H1 (cell line): ENCODE measurements at regions not wholly inside any gene's neighbourhood (a gene's known extent, or its start where the extent isn't known, plus 50 kb on each side); places are given as distances from the start of the nearest gene placed in this dataset.

Experiments used
- CTCF ChIA-PET: fragments of 300-600 bp; sonication (Branson Sonifier 250); formaldehyde crosslinking; loops from one replicate; lab custom pipeline; 2021; ENCODE audit not compliant: partially characterized antibody; lab: Charles Lee
- POLR2A ChIA-PET: fragments of 300-600 bp; sonication (Branson Sonifier 250); formaldehyde crosslinking; loops from one replicate; lab custom pipeline; 2021; ENCODE audit warnings: inconsistent platforms; ENCODE audit not compliant: partially characterized antibody; lab: Charles Lee
- DNase-seq, 2 experiments: peaks; one replicate each; pipeline versions ENCODE4 v3.0.0 to v3.0.0-alpha.2; 2010 to 2022; ENCODE audit warnings: low spot score in 2 of 2, low read depth in 1 of 2, mixed read lengths in 1 of 2
- FAIRE-seq: peaks from 2 replicates; lab custom pipeline; 2011; peaks lifted over from hg19 to GRCh38; lab: Jason Lieb, UNC
- H2AFZ ChIP-seq: 2 replicates; pipeline ENCODE4 v1.8.1; 2012; ENCODE audit warnings: low read length, inconsistent platforms
- H2AK5ac ChIP-seq: 2 replicates; pipeline ENCODE4 v1.6.1; 2013; ENCODE audit warnings: low read depth, low read length
- H2BK120ac ChIP-seq: replicated peaks from 2 replicates; pipeline ENCODE3; 2013; ENCODE audit warnings: low read depth, low read length, inconsistent platforms
- H2BK12ac ChIP-seq: 2 replicates; pipeline ENCODE4 v1.6.1; 2013; ENCODE audit warnings: low read depth, low read length
- H2BK15ac ChIP-seq: 2 replicates; pipeline ENCODE4 v1.6.1; 2013; ENCODE audit warnings: low read length
- H2BK20ac ChIP-seq: 2 replicates; pipeline ENCODE4 v1.6.1; 2013; ENCODE audit warnings: low read length
- H2BK5ac ChIP-seq: 2 replicates; pipeline ENCODE4 v1.6.1; 2013; ENCODE audit warnings: low read depth, low read length
- H3K14ac ChIP-seq: 2 replicates; pipeline ENCODE4 v1.6.1; 2013; ENCODE audit warnings: inconsistent platforms; ENCODE audit not compliant: insufficient read length
- H3K18ac ChIP-seq: 2 replicates; pipeline ENCODE4 v1.6.1; 2013; ENCODE audit warnings: low read length; ENCODE audit errors: extremely low read depth
- H3K23ac ChIP-seq: 2 replicates; pipeline ENCODE4 v1.6.1; 2013; ENCODE audit warnings: inconsistent platforms; ENCODE audit not compliant: insufficient read length
- H3K23me2 ChIP-seq: 2 replicates; pipeline ENCODE4 v1.6.1; 2013; ENCODE audit warnings: low read depth, low read length
- H3K27ac ChIP-seq: 2 replicates; pipeline ENCODE4 v1.6.1; 2011; ENCODE audit warnings: low read depth, low read length, inconsistent platforms
- H3K27me3 ChIP-seq, 4 experiments: replicated peaks in 1 of 4; 1 replicate in 1 of 4; 2 replicates in 3 of 4; pipeline versions ENCODE4 v1.6.1 to v1.8.1; 2011 to 2013; ENCODE audit warnings: low read length in 3 of 4, mild to moderate bottlenecking in 3 of 4, inconsistent platforms in 2 of 4, mixed read lengths in 2 of 4, moderate library complexity in 1 of 4; ENCODE audit not compliant: control insufficient read depth in 3 of 4, insufficient read depth in 3 of 4; ENCODE audit errors: extremely low read depth in 1 of 4
- H3K36me3 ChIP-seq, 4 experiments: 2 replicates each; pipeline versions ENCODE4 v1.6.1 to v1.8.1; 2011 to 2013; ENCODE audit warnings: mild to moderate bottlenecking in 4 of 4, low read length in 3 of 4, moderate library complexity in 2 of 4, control low read depth in 1 of 4, inconsistent platforms in 1 of 4; ENCODE audit not compliant: insufficient read depth in 4 of 4, control insufficient read depth in 2 of 4
- H3K4ac ChIP-seq: replicated peaks from 2 replicates; pipeline ENCODE3; 2013; ENCODE audit warnings: low read length, low read depth, mixed read lengths, inconsistent platforms; ENCODE audit not compliant: insufficient read length
- H3K4me1 ChIP-seq, 4 experiments: replicated peaks in 1 of 4; 1 replicate in 1 of 4; 2 replicates in 3 of 4; pipeline versions ENCODE4 v1.6.1 to v1.8.1; 2011 to 2013; ENCODE audit warnings: low read length in 3 of 4, inconsistent platforms in 2 of 4, mixed read lengths in 1 of 4; ENCODE audit not compliant: insufficient read depth in 4 of 4, control insufficient read depth in 3 of 4
- H3K4me2 ChIP-seq, 2 experiments: 2 replicates each; pipeline versions ENCODE4 v1.6.1 to v1.8.1; 2011 to 2013; ENCODE audit warnings: low read depth in 2 of 2, low read length in 2 of 2, control low read depth in 1 of 2, inconsistent platforms in 1 of 2, mild to moderate bottlenecking in 1 of 2; ENCODE audit not compliant: insufficient read depth in 1 of 2
- H3K4me3 ChIP-seq, 4 experiments: fragments of 200-600, 300-600 bp in 1 of 4; sonication (generic), shearing (Covaris generic), sonication (Bioruptor Twin) in 1 of 4; 2 replicates each; pipeline versions ENCODE4 v1.5.1 to v1.8.1; 2011 to 2016; ENCODE audit warnings: low read length in 4 of 4, low read depth in 3 of 4, control low read depth in 2 of 4, inconsistent platforms in 2 of 4, mild to moderate bottlenecking in 2 of 4, mixed read lengths in 1 of 4, moderate library complexity in 1 of 4; ENCODE audit not compliant: insufficient read depth in 2 of 4; ENCODE audit errors: extremely low read depth in 1 of 4
- H3K56ac ChIP-seq: replicated peaks from 2 replicates; pipeline ENCODE3; 2013; ENCODE audit warnings: low read depth, mild to moderate bottlenecking, mixed read lengths, low read length, inconsistent platforms; ENCODE audit not compliant: insufficient read length
- H3K79me1 ChIP-seq: 2 replicates; pipeline ENCODE4 v1.6.1; 2013; ENCODE audit warnings: low read depth, low read length, control low read depth
- H3K79me2 ChIP-seq, 2 experiments: 2 replicates each; pipeline versions ENCODE4 v1.6.1 to v1.8.1; 2012 to 2013; ENCODE audit warnings: low read length in 2 of 2, mild to moderate bottlenecking in 2 of 2, inconsistent platforms in 1 of 2; ENCODE audit not compliant: insufficient read depth in 2 of 2, control insufficient read depth in 1 of 2
- H3K9ac ChIP-seq, 4 experiments: replicated peaks in 1 of 4; 1 replicate in 1 of 4; 2 replicates in 3 of 4; pipeline versions ENCODE4 v1.6.1 to v1.8.1; 2011 to 2013; ENCODE audit warnings: low read depth in 3 of 4, low read length in 3 of 4, control low read depth in 2 of 4, mild to moderate bottlenecking in 2 of 4, moderate library complexity in 2 of 4, inconsistent platforms in 1 of 4; ENCODE audit errors: extremely low read depth in 1 of 4
- H3K9me3 ChIP-seq, 2 experiments: 2 replicates each; pipeline versions ENCODE4 v1.6.1 to v1.8.1; 2012 to 2013; ENCODE audit warnings: mild to moderate bottlenecking in 2 of 2, moderate library complexity in 2 of 2, control low read depth in 1 of 2, inconsistent platforms in 1 of 2, low read depth in 1 of 2, low read length in 1 of 2, mixed read lengths in 1 of 2; ENCODE audit not compliant: insufficient read depth in 2 of 2
- H4K20me1 ChIP-seq, 2 experiments: replicated peaks in 1 of 2; 2 replicates each; pipeline versions ENCODE3 to v1.8.1; 2011 to 2013; ENCODE audit warnings: inconsistent platforms in 2 of 2, low read length in 2 of 2, mild to moderate bottlenecking in 1 of 2; ENCODE audit not compliant: insufficient read depth in 2 of 2, control insufficient read depth in 1 of 2
- H4K5ac ChIP-seq: 2 replicates; pipeline ENCODE4 v1.6.1; 2013; ENCODE audit warnings: low read length, low read depth, mixed read lengths, inconsistent platforms; ENCODE audit not compliant: insufficient read length
- H4K8ac ChIP-seq: 2 replicates; pipeline ENCODE4 v1.8.0; 2013; ENCODE audit warnings: mild to moderate bottlenecking, moderate library complexity, low read length, inconsistent platforms; ENCODE audit not compliant: insufficient read depth; ENCODE audit errors: extremely low read depth
- H4K91ac ChIP-seq: replicated peaks from 2 replicates; pipeline ENCODE3; 2013; ENCODE audit warnings: low read length, mixed read lengths, inconsistent platforms; ENCODE audit not compliant: insufficient read length
- BACH1 ChIP-seq: IDR thresholded peaks from 2 replicates; pipeline ENCODE4 v1.6.1; 2012; ENCODE audit warnings: low read length, improper control_type of control experiment
- NANOG ChIP-seq: IDR thresholded peaks from 2 replicates; pipeline ENCODE4 v1.6.1; 2011; ENCODE audit warnings: low read length, low read depth, mild to moderate bottlenecking, inconsistent platforms; ENCODE audit not compliant: insufficient read depth, poor library complexity, severe bottlenecking
- WGBS, 2 experiments: shearing (Covaris generic) in 1 of 2; methylation state at CpG; one replicate each; pipeline versions ENCODE4 v1.1.6 to v1.1.7; 2013 to 2015; ENCODE audit warnings: low lambda C conversion rate in 2 of 2, mixed read lengths in 2 of 2, inconsistent platforms in 1 of 2, low coverage in 1 of 2, missing lambda C conversion rate in 1 of 2; ENCODE audit not compliant: insufficient replicate concordance in 2 of 2, insufficient coverage in 1 of 2, insufficient read length in 1 of 2; ENCODE audit errors: extremely low coverage in 1 of 2, missing lambda C conversion rate in 1 of 2; 5-methylcytosine and 5-hydroxymethylcytosine counted together

DNA sequence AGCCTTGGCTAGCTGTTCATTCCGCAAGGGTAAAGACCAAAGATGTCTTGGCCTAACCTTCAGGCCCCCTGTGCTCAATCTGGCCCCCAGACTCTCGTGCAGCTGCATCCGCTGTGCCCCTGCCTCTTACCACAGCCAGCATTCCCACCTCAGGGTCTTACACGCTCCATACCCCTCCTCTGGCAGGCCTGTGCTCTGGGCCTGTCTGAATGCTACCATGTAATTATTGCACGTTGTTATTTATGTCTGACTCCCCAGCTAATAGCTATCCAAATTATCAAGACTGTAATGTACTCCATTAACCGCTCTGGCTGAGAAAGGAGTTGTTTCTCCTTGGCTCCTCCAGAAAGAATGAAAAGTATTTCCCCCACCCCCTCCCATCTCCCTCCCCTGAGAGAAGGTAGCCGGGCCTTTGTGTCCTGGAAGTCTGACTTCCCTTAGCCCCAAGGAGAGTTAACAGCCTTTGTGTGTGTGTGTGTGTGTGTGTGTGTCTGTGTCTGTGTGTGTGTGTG lies 54.5 kb upstream of the UBE2E1 start:
- Histone ChIP-seq H2AK5ac (0 out of 2 replicates have a peak overlapping the region, but pooled peaks have one; percentile 12), H3K4me3 (peak overlapping the region in 3 of 4 experiments; percentile 7 to 44 (median 17); a peak in 3 of 8 replicates), H3K56ac (no peak overlapping the region), H3K9ac (no peak overlapping the region; a peak in 1 of 7 replicates), H4K8ac (no peak overlapping the region), H4K5ac (no peak overlapping the region), H3K23me2 (peaks cover 6% of the 10 kb centered on the region; the same call in 1 of the 2 replicates), H3K27ac (no peak overlapping the region), H2BK12ac (peak overlapping the region; percentile 92), H3K4me1 (peaks cover 9 to 17% (median 15%) of the 10 kb centered on the region in 4 experiments), H4K91ac (peak overlapping the region; percentile 57), H3K23ac (no peak overlapping the region), H3K79me1 (no peaks in the 10 kb centered on the region), H3K4ac (peak overlapping the region; percentile 3), H2BK5ac (peak overlapping the region; percentile 73; the same call in 1 of the 2 replicates), H2BK15ac (peak overlapping the region; percentile 81; the same call in 1 of the 2 replicates), H4K20me1 (no peaks in the 10 kb centered on the region), H3K27me3 (no peaks in the 10 kb centered on the region; a peak in 2 of 7 replicates), H3K18ac (peak overlapping the region; percentile 97), H2BK120ac (peak overlapping the region; percentile 78), H3K36me3 (no peaks in the 10 kb centered on the region), H3K9me3 (no peaks in the 10 kb centered on the region), H3K79me2 (no peaks in the 10 kb centered on the region), H3K14ac (no peak overlapping the region), H3K4me2 (peak overlapping the region; percentile 64 to 73), H2AFZ (peak overlapping the region; percentile 6), H2BK20ac (peak overlapping the region; percentile 98; the same call in 1 of the 2 replicates)
- peak; percentile 24 for FAIRE-seq
- 23% methylated on average over 6 of the region's 7 CpGs; no CpG with 5 or more reads in 1 of the 2 experiments for WGBS, 2 experiments
- CTCF ChIA-PET, result interaction anchor here (1.1 to 3.8 kb wide), 4 partner anchors 8 to 15 kb away, joined by 5 to 21 read pairs (median 6); no protein-coding TSS in a partner anchor
- POLR2A ChIA-PET, result interaction anchor here (1.0 to 3.2 kb wide), 4 partner anchors 53 to 166 kb away, joined by 3 to 11 read pairs (median 5); partner anchors contain the start of genes NKIRAS1 and RPL15
- peak; percentile 34 to 62 for DNase-seq
- TF ChIP-seq NANOG, result peak; percentile 11
- no peak for TF ChIP-seq BACH1
